ENCODE measurements at regions not wholly inside any gene's neighbourhood (a gene's known extent, or its start where the extent isn't known, plus 50 kb on each side); places are given as distances from the start of the nearest gene placed in this dataset. TPM values are rescaled to one million over a fixed set of nuclear protein-coding genes. Genes with fewer than 3 reads are reported as not detected.

- Histone ChIP-seq H3K27ac (ENCODE audit: low read depth, low read length) (no peak overlapping the region), H3K27me3 (ENCODE audit: control insufficient read depth, insufficient read depth, low read length) (no peaks in the 10 kb centered on the region), H3K4me3 (ENCODE audit: low read depth, low read length) (no peak overlapping the region), H3K9me3 (ENCODE audit: control insufficient read depth, insufficient read depth, low read length) (peaks cover 38% of the 10 kb centered on the region)
- TF ChIP-seq, protein P1, sequence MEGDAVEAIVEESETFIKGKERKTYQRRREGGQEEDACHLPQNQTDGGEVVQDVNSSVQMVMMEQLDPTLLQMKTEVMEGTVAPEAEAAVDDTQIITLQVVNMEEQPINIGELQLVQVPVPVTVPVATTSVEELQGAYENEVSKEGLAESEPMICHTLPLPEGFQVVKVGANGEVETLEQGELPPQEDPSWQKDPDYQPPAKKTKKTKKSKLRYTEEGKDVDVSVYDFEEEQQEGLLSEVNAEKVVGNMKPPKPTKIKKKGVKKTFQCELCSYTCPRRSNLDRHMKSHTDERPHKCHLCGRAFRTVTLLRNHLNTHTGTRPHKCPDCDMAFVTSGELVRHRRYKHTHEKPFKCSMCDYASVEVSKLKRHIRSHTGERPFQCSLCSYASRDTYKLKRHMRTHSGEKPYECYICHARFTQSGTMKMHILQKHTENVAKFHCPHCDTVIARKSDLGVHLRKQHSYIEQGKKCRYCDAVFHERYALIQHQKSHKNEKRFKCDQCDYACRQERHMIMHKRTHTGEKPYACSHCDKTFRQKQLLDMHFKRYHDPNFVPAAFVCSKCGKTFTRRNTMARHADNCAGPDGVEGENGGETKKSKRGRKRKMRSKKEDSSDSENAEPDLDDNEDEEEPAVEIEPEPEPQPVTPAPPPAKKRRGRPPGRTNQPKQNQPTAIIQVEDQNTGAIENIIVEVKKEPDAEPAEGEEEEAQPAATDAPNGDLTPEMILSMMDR (IDR thresholded peaks at IDR 0.05; ENCODE audit: low read depth, low read length): no peak
- CTCF ChIA-PET: no interaction called here
- POLR2A ChIA-PET: no interaction called here
- DNase-seq (ENCODE audit: low read depth, low spot score): no peak
These were observed 51.0 kb upstream of the UNC93A start for GRCh38 chr6:167240034-167240541.

Small RNA genes in the stretch of these regions (small RNA-seq; reads per million reads assigned to genes)
- gene AL353747.1 (ENCODE audit: insufficient read length, low read depth): not detected
